GM19025 (cell line): ENCODE measurements at regions not wholly inside any gene's neighbourhood (a gene's known extent, or its start where the extent isn't known, plus 50 kb on each side); places are given as distances from the start of the nearest gene placed in this dataset.
"Not testable (repeated sequence)": the region's sequence is repeated elsewhere in the genome, so short reads cannot be mapped to it uniquely, and the experiment has no call there.

Experiments
- ATAC-seq: cut with Tn5 transposase; IDR thresholded peaks from one replicate; pipeline ENCODE4 v1.9.1; 2021; ENCODE audit warnings: mild to moderate bottlenecking, low read depth, moderate library complexity; ENCODE audit not compliant: unreplicated experiment

- not testable (repeated sequence) for ATAC-seq
Observed at GRCh38 chrY:3491423-3491822, 87.4 kb upstream of the TGIF2LY start.

GRCh38 chrY:3494539-3494938 is 84.3 kb upstream of the TGIF2LY start:
- ATAC-seq, result not testable (repeated sequence)

- ATAC-seq, result peak; percentile 81
Observed at GRCh38 chrY:3527040-3527439, 51.8 kb upstream of the TGIF2LY start.
